Duodenal mucosa (tissue), 2 donors: ENCODE measurements at regions not wholly inside any gene's neighbourhood (a gene's known extent, or its start where the extent isn't known, plus 50 kb on each side); places are given as distances from the start of the nearest gene placed in this dataset.
"Not testable (repeated sequence)": the region's sequence is repeated elsewhere in the genome, so short reads cannot be mapped to it uniquely, and the experiment has no call there.

Experiments used
- H3K27ac ChIP-seq: one replicate; pipeline ENCODE4 v1.7.0; 2013; ENCODE audit warnings: low read depth, low read length
- H3K27me3 ChIP-seq, 2 donors: one replicate each; pipeline ENCODE4 v1.7.0; 2013; ENCODE audit warnings: low read length in 2 of 2, control low read depth in 1 of 2; ENCODE audit not compliant: insufficient read depth in 2 of 2, control insufficient read depth in 1 of 2
- H3K36me3 ChIP-seq, 2 donors: one replicate each; pipeline ENCODE4 v1.7.0; 2013; ENCODE audit warnings: low read length in 2 of 2, control low read depth in 1 of 2; ENCODE audit not compliant: insufficient read depth in 2 of 2, control insufficient read depth in 1 of 2
- H3K4me1 ChIP-seq, 2 donors: one replicate each; pipeline ENCODE4 v1.7.0; 2013; ENCODE audit warnings: low read length in 2 of 2, control low read depth in 1 of 2; ENCODE audit not compliant: insufficient read depth in 2 of 2, control insufficient read depth in 1 of 2
- H3K4me3 ChIP-seq, 2 donors: one replicate each; pipeline ENCODE4 v1.7.0; 2013; ENCODE audit warnings: low read length in 2 of 2, low read depth in 1 of 2
- H3K9ac ChIP-seq, 2 donors: one replicate each; pipeline ENCODE4 v1.7.0; 2013; ENCODE audit warnings: low read length in 2 of 2, low read depth in 1 of 2
- H3K9me3 ChIP-seq, 2 donors: one replicate each; pipeline ENCODE4 v1.7.0; 2013; ENCODE audit warnings: low read length in 2 of 2, control low read depth in 1 of 2; ENCODE audit not compliant: control insufficient read depth in 1 of 2

GRCh38 chr14:97796511-97796910, 999.3 kb downstream of the VRK1 start:
- Histone ChIP-seq H3K36me3 (no peaks in the 10 kb centered on the region), H3K9me3 (no peaks in the 10 kb centered on the region)

DNA sequence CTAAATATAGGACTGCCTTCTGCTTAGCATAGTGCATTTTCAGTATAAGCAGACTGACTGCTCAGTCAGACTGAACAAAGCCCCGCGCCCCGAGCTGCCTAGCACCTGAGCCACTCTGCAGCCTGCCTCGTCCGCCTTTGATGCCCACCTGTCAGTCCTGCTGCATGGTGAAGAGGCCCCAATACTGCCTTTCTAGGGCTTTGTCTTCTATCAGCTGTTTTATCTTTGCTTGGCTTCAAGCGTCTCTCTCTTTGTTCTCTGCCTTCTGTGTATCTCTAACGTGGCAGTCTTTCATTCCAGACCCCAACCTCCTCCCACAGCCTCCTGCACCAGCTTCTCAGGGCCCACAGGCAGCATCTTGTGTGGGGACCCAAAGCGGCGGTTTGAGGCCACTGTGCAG, 1001.0 kb downstream of the VRK1 start:
- H3K4me3 ChIP-seq, result no peak overlapping the region
- no peaks in the 10 kb centered on the region for H3K9me3 ChIP-seq
- no peak overlapping the region for H3K27ac ChIP-seq
- H3K9ac ChIP-seq, result no peak overlapping the region
- H3K36me3 ChIP-seq, result no peaks in the 10 kb centered on the region
- no peaks in the 10 kb centered on the region for H3K27me3 ChIP-seq
- H3K4me1 ChIP-seq, result no peaks in the 10 kb centered on the region

More at GRCh38 chr14:97796511-97796910, 999.3 kb downstream of the VRK1 start:
- H3K4me3 ChIP-seq, result no peak overlapping the region
- H3K4me1 ChIP-seq, result no peaks in the 10 kb centered on the region
- no peak overlapping the region for H3K9ac ChIP-seq
- H3K27ac ChIP-seq, result no peak overlapping the region
- H3K27me3 ChIP-seq, result no peaks in the 10 kb centered on the region

- H3K27me3 ChIP-seq, result no peaks in the 10 kb centered on the region
- no peaks in the 10 kb centered on the region for H3K9me3 ChIP-seq
- H3K27ac ChIP-seq, result no peak overlapping the region
- H3K9ac ChIP-seq, result no peak overlapping the region
- H3K4me1 ChIP-seq, result no peaks in the 10 kb centered on the region
- H3K4me3 ChIP-seq, result no peak overlapping the region
- no peaks in the 10 kb centered on the region for H3K36me3 ChIP-seq
These were observed 1005.5 kb downstream of the VRK1 start for GRCh38 chr14:97802430-97803373.

DNA sequence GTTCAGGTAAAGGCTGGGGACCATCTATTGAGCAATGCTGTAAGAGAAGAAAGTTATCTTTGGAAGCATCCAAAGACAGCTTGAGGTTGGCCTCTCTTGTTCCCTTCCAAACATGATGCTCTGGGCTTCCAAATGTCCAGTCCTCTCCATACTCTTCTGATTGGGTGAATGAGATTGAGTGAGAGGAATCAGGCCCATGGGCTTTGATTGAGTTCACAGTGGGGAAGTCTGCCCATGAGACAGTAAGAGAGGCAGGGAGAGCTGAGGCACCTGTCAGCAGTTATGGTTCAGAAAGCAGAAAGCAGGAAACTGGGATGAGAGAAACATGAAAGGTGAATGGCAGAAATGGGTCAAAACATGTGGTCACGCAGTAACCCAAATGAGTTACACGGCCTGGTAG, 1006.9 kb downstream of the VRK1 start:
- Histone ChIP-seq H3K4me1 (no peaks in the 10 kb centered on the region), H3K27ac (no peak overlapping the region), H3K36me3 (no peaks in the 10 kb centered on the region), H3K4me3 (no peak overlapping the region), H3K27me3 (no peaks in the 10 kb centered on the region), H3K9me3 (no peaks in the 10 kb centered on the region), H3K9ac (no peak overlapping the region)

- Histone ChIP-seq H3K4me1 (no peaks in the 10 kb centered on the region), H3K36me3 (no peaks in the 10 kb centered on the region), H3K4me3 (no peak overlapping the region), H3K27me3 (no peaks in the 10 kb centered on the region), H3K9me3 (no peaks in the 10 kb centered on the region), H3K9ac (no peak overlapping the region), H3K27ac (no peak overlapping the region)
These were observed 1009.7 kb downstream of the VRK1 start for GRCh38 chr14:97806891-97807290.

DNA sequence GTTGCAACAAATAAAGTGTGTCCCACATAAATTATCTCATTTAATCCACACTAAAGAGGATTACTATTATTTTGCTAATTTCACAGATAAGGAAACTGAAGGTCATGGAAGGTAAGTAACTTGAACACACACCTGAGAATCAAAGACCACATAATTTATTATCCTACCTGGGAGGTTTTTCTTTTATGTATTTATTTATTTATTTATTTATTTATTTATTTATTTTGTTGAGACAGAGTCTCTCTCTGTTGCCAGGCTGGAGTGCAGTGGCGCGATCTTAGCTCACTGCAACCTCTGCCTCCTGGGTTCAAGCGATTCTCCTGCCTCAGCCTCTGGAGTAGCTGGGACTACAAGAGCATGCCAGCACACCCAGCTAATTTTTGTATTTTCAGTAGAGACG, 1011.4 kb downstream of the VRK1 start:
- not testable (repeated sequence) for H3K36me3 ChIP-seq, H3K4me1 ChIP-seq, H3K4me3 ChIP-seq, H3K9me3 ChIP-seq, H3K9ac ChIP-seq, H3K27ac ChIP-seq, H3K27me3 ChIP-seq

- H3K4me1 ChIP-seq, result no peaks in the 10 kb centered on the region
- no peaks in the 10 kb centered on the region for H3K36me3 ChIP-seq
- H3K4me3 ChIP-seq, result no peak overlapping the region
- H3K27me3 ChIP-seq, result no peaks in the 10 kb centered on the region
- H3K27ac ChIP-seq, result no peak overlapping the region
- no peaks in the 10 kb centered on the region for H3K9me3 ChIP-seq
- no peak overlapping the region for H3K9ac ChIP-seq
These were observed 1016.4 kb downstream of the VRK1 start for GRCh38 chr14:97813556-97813955.

- no peaks in the 10 kb centered on the region for H3K4me1 ChIP-seq
- no peak overlapping the region for H3K4me3 ChIP-seq
- no peak overlapping the region for H3K27ac ChIP-seq
- no peaks in the 10 kb centered on the region for H3K36me3 ChIP-seq
- no peaks in the 10 kb centered on the region for H3K27me3 ChIP-seq
- H3K9ac ChIP-seq, result no peak overlapping the region
- no peaks in the 10 kb centered on the region for H3K9me3 ChIP-seq
These were observed 1023.6 kb downstream of the VRK1 start for GRCh38 chr14:97820781-97821180.

- Histone ChIP-seq H3K9ac (no peak overlapping the region), H3K36me3 (no peaks in the 10 kb centered on the region), H3K9me3 (no peaks in the 10 kb centered on the region), H3K27ac (no peak overlapping the region), H3K27me3 (no peaks in the 10 kb centered on the region), H3K4me1 (no peaks in the 10 kb centered on the region), H3K4me3 (no peak overlapping the region)
These were observed 1027.0 kb downstream of the VRK1 start for GRCh38 chr14:97824218-97824617.

DNA sequence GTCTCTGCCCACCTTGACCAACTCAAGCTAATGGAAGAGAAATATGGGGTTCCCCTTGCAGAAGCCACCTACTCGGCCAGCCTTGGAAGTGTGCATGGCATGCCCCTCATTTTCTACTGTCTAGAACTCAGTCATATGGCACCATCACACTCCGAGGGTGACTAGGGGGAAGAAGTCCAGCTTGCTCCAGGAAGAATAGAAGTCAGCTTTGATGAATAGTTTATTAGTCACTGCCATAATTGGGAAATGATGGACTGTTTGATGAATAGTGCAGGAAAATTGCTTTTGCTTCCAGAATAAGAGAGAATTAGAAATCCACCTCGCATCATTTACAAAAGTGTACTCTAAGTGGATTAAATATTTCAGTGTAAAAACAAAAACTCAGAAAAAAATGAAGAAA, 1030.6 kb downstream of the VRK1 start:
- H3K27me3 ChIP-seq, result no peaks in the 10 kb centered on the region
- no peak overlapping the region for H3K4me3 ChIP-seq
- no peak overlapping the region for H3K9ac ChIP-seq
- H3K36me3 ChIP-seq, result no peaks in the 10 kb centered on the region
- H3K27ac ChIP-seq, result no peak overlapping the region
- no peaks in the 10 kb centered on the region for H3K9me3 ChIP-seq
- no peaks in the 10 kb centered on the region for H3K4me1 ChIP-seq
